Neural cell (in vitro differentiated cells): ENCODE measurements at regions not wholly inside any gene's neighbourhood (a gene's known extent, or its start where the extent isn't known, plus 50 kb on each side); places are given as distances from the start of the nearest gene placed in this dataset.

Experiments
- EP300 ChIP-seq: fragments of 450-650 bp; conservative IDR thresholded peaks from 2 replicates; pipeline ENCODE4 v1.6.1; 2014; ENCODE audit warnings: antibody characterized with exemption, mild to moderate bottlenecking, moderate library complexity; ENCODE audit not compliant: poor library complexity, severe bottlenecking
- EZH2 ChIP-seq: fragments of 200-600, 300-800 bp; shearing (Covaris generic), sonication (generic); IDR thresholded peaks from 2 replicates; pipeline ENCODE4 v1.6.1; 2014; ENCODE audit warnings: antibody characterized with exemption, low read length, borderline replicate concordance, mild to moderate bottlenecking; ENCODE audit not compliant: insufficient read depth, poor library complexity, severe bottlenecking
- TF ChIP-seq, protein P1 (sequence below): fragments of 450-650 bp; IDR thresholded peaks from 2 replicates; pipeline ENCODE4 v1.5.1; 2014; ENCODE audit warnings: antibody characterized with exemption, mild to moderate bottlenecking, moderate library complexity; ENCODE audit not compliant: poor library complexity, severe bottlenecking
- TF ChIP-seq, protein P2 (sequence below): IDR thresholded peaks from 2 replicates; pipeline ENCODE4 v1.6.1; 2012; ENCODE audit warnings: borderline replicate concordance

DNA sequence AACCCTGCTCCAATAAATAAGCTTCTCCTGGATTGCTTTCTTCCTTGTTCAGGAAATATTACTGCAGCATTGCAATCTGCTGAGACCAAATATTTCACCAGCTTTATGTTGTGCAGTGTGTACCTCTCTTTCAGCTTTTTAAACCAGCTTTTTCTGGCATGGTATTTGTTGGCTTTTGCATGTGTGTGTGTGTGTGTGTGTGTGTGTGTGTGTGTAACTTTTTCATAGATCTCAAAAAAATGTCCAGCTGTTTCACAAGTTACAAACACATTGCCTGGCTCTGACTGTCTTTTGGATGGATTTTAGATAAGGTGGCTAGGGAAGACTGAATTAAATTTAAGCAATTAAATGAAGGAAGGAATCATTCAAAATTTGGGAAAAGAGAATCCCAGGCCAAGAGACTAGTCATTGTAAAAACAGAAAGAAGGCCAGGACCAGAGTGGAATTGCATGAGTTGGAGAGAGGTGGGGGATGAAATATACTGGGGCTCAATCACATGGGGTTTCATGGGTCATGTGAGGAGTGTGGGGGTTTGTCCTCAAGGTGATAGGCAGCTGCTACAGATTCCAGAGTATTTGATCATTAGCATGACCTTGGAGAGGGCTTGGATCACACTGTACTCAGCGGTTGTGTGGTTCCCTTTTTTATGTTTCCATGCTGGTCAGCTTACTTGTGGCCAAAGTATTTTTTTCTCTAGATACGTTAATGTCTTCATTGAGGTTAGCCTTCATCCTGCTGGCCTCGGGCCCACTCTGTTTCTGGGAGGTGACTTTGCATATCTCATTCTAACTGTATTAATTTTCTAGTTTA, 357.7 kb upstream of the BOD1L1 start:
- no peak for TF ChIP-seq EP300
- TF ChIP-seq, protein P1, sequence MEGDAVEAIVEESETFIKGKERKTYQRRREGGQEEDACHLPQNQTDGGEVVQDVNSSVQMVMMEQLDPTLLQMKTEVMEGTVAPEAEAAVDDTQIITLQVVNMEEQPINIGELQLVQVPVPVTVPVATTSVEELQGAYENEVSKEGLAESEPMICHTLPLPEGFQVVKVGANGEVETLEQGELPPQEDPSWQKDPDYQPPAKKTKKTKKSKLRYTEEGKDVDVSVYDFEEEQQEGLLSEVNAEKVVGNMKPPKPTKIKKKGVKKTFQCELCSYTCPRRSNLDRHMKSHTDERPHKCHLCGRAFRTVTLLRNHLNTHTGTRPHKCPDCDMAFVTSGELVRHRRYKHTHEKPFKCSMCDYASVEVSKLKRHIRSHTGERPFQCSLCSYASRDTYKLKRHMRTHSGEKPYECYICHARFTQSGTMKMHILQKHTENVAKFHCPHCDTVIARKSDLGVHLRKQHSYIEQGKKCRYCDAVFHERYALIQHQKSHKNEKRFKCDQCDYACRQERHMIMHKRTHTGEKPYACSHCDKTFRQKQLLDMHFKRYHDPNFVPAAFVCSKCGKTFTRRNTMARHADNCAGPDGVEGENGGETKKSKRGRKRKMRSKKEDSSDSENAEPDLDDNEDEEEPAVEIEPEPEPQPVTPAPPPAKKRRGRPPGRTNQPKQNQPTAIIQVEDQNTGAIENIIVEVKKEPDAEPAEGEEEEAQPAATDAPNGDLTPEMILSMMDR: no peak
- TF ChIP-seq EZH2: no peak
- TF ChIP-seq, protein P2, sequence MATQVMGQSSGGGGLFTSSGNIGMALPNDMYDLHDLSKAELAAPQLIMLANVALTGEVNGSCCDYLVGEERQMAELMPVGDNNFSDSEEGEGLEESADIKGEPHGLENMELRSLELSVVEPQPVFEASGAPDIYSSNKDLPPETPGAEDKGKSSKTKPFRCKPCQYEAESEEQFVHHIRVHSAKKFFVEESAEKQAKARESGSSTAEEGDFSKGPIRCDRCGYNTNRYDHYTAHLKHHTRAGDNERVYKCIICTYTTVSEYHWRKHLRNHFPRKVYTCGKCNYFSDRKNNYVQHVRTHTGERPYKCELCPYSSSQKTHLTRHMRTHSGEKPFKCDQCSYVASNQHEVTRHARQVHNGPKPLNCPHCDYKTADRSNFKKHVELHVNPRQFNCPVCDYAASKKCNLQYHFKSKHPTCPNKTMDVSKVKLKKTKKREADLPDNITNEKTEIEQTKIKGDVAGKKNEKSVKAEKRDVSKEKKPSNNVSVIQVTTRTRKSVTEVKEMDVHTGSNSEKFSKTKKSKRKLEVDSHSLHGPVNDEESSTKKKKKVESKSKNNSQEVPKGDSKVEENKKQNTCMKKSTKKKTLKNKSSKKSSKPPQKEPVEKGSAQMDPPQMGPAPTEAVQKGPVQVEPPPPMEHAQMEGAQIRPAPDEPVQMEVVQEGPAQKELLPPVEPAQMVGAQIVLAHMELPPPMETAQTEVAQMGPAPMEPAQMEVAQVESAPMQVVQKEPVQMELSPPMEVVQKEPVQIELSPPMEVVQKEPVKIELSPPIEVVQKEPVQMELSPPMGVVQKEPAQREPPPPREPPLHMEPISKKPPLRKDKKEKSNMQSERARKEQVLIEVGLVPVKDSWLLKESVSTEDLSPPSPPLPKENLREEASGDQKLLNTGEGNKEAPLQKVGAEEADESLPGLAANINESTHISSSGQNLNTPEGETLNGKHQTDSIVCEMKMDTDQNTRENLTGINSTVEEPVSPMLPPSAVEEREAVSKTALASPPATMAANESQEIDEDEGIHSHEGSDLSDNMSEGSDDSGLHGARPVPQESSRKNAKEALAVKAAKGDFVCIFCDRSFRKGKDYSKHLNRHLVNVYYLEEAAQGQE: no peak
